ENCODE measurements at regions not wholly inside any gene's neighbourhood (a gene's known extent, or its start where the extent isn't known, plus 50 kb on each side); places are given as distances from the start of the nearest gene placed in this dataset.

GRCh38 chr10:33045421-33045820 is 87.4 kb upstream of the ITGB1 start:
- FAIRE-seq = no peak

More at GRCh38 chr10:33045421-33045820, 87.4 kb upstream of the ITGB1 start:
- H2AFZ ChIP-seq (ENCODE audit: low read length) = no peak overlapping the region
- no peak overlapping the region for H2BK12ac ChIP-seq (ENCODE audit: low read depth, low read length)
- 93% methylated on average over 2 of the region's 2 CpGs; no CpG with 5 or more reads in 1 of the 2 experiments for WGBS, 2 experiments (ENCODE audit: extremely low coverage in 1 of 2, insufficient coverage in 1 of 2, insufficient read length in 1 of 2, insufficient replicate concordance in 2 of 2, low coverage in 1 of 2, low lambda C conversion rate in 2 of 2, missing lambda C conversion rate in 1 of 2)
- no peak overlapping the region for H4K91ac ChIP-seq (replicated peaks; ENCODE audit: insufficient read length, low read length)
- H3K27me3 ChIP-seq (replicated peaks in 1 of 4; ENCODE audit: control insufficient read depth in 3 of 4, extremely low read depth in 1 of 4, insufficient read depth in 3 of 4, low read length in 3 of 4) = no peaks in the 10 kb centered on the region; a peak in 1 of 7 replicates
- H3K56ac ChIP-seq (replicated peaks; ENCODE audit: insufficient read length, low read depth, low read length) = no peak overlapping the region
- H3K79me2 ChIP-seq (ENCODE audit: control insufficient read depth in 1 of 2, insufficient read depth in 2 of 2, low read length in 2 of 2) = no peaks in the 10 kb centered on the region
- DNase-seq (ENCODE audit: low read depth in 1 of 2, low spot score in 2 of 2) = no peak
- H3K14ac ChIP-seq (ENCODE audit: insufficient read length) = no peak overlapping the region
- no peaks in the 10 kb centered on the region for H3K23me2 ChIP-seq (ENCODE audit: low read depth, low read length)
- no peak overlapping the region for H3K4ac ChIP-seq (replicated peaks; ENCODE audit: insufficient read length, low read depth, low read length)
- H2BK120ac ChIP-seq (replicated peaks; ENCODE audit: low read depth, low read length) = no peak overlapping the region
- no peak overlapping the region for H4K8ac ChIP-seq (ENCODE audit: extremely low read depth, insufficient read depth, low read length)
- no peak overlapping the region for H3K4me2 ChIP-seq (ENCODE audit: insufficient read depth in 1 of 2, low read depth in 2 of 2, low read length in 2 of 2)
- no peak overlapping the region for H2AK5ac ChIP-seq (ENCODE audit: low read depth, low read length)
- H3K27ac ChIP-seq (ENCODE audit: low read depth, low read length) = no peak overlapping the region
- no peak overlapping the region for H3K4me3 ChIP-seq (ENCODE audit: extremely low read depth in 1 of 4, insufficient read depth in 2 of 4, low read depth in 3 of 4, low read length in 4 of 4)
- no peaks in the 10 kb centered on the region; a peak in 1 of 4 replicates for H3K9me3 ChIP-seq (ENCODE audit: insufficient read depth in 2 of 2, low read depth in 1 of 2, low read length in 1 of 2)
- no peak overlapping the region for H4K5ac ChIP-seq (ENCODE audit: insufficient read length, low read depth, low read length)
- no peaks in the 10 kb centered on the region for H3K36me3 ChIP-seq (ENCODE audit: control insufficient read depth in 2 of 4, insufficient read depth in 4 of 4, low read length in 3 of 4)
- H2BK5ac ChIP-seq (ENCODE audit: low read depth, low read length) = no peak overlapping the region
- H2BK20ac ChIP-seq (ENCODE audit: low read length) = no peak overlapping the region
- CTCF ChIA-PET (ENCODE audit: partially characterized antibody) = interaction anchor here (0.8 to 1.4 kb wide), 3 partner anchors 13 to 71 kb away, joined by 3 to 4 read pairs (median 3); no protein-coding TSS in a partner anchor
- no peak overlapping the region for H3K23ac ChIP-seq (ENCODE audit: insufficient read length)
- H3K79me1 ChIP-seq (ENCODE audit: low read depth, low read length) = no peaks in the 10 kb centered on the region
- H3K4me1 ChIP-seq (replicated peaks in 1 of 4; ENCODE audit: control insufficient read depth in 3 of 4, insufficient read depth in 4 of 4, low read length in 3 of 4) = peaks cover 3 to 14% (median 5%) of the 10 kb centered on the region in 4 experiments; a peak in 5 of 7 replicates
- no peak overlapping the region for H2BK15ac ChIP-seq (ENCODE audit: low read length)
- no peak for TF ChIP-seq CEBPB (IDR thresholded peaks at IDR 0.05; ENCODE audit: low read depth, low read length)
- no peak for TF ChIP-seq CHD2 (IDR thresholded peaks at IDR 0.05; ENCODE audit: low read length)
- POLR2A ChIA-PET (ENCODE audit: partially characterized antibody) = no interaction called here
- no peak overlapping the region for H3K9ac ChIP-seq (replicated peaks in 1 of 4; ENCODE audit: extremely low read depth in 1 of 4, low read depth in 3 of 4, low read length in 3 of 4)
- no peaks in the 10 kb centered on the region for H4K20me1 ChIP-seq (replicated peaks in 1 of 2; ENCODE audit: control insufficient read depth in 1 of 2, insufficient read depth in 2 of 2, low read length in 2 of 2)
- no peak overlapping the region for H3K18ac ChIP-seq (ENCODE audit: extremely low read depth, low read length)

All from H1 (cell line).